Smooth muscle cell (in vitro differentiated cells): ENCODE measurements at regions not wholly inside any gene's neighbourhood (a gene's known extent, or its start where the extent isn't known, plus 50 kb on each side); places are given as distances from the start of the nearest gene placed in this dataset.

Experiments
- DNase-seq: peaks from one replicate; lab custom pipeline; 2025; ENCODE audit not compliant: unreplicated experiment; lab: John Stamatoyannopoulos, UW
- H2AFZ ChIP-seq: fragments of 200-600 bp; sonication (generic); 2 replicates; pipeline ENCODE4 v1.6.0; 2016; ENCODE audit warnings: antibody characterized with exemption, low read depth, mild to moderate bottlenecking
- H3F3A ChIP-seq: fragments of 200-600 bp; sonication (generic); 2 replicates; pipeline ENCODE4 v1.6.0; 2017; ENCODE audit warnings: antibody characterized with exemption, low read depth
- H3K27ac ChIP-seq: fragments of 200-600 bp; sonication (generic); 2 replicates; pipeline ENCODE4 v1.5.1; 2016; ENCODE audit warnings: low read depth, mild to moderate bottlenecking
- H3K27me3 ChIP-seq: fragments of 200-600 bp; sonication (generic); 2 replicates; pipeline ENCODE4 v1.6.1; 2016; ENCODE audit warnings: low read depth, mild to moderate bottlenecking
- H3K36me3 ChIP-seq: fragments of 200-600 bp; sonication (generic); 2 replicates; pipeline ENCODE4 v1.5.1; 2016; ENCODE audit warnings: low read depth
- H3K4me1 ChIP-seq: fragments of 200-600 bp; sonication (generic); 2 replicates; pipeline ENCODE4 v1.5.1; 2016; ENCODE audit warnings: low read depth
- H3K4me2 ChIP-seq: fragments of 200-600 bp; sonication (generic); 2 replicates; pipeline ENCODE4 v1.6.0; 2016; ENCODE audit warnings: mild to moderate bottlenecking
- H3K4me3 ChIP-seq: fragments of 200-600 bp; sonication (generic); 2 replicates; pipeline ENCODE4 v1.5.1; 2016; ENCODE audit warnings: mild to moderate bottlenecking
- H3K79me2 ChIP-seq: fragments of 200-600 bp; sonication (generic); 2 replicates; pipeline ENCODE4 v1.6.0; 2016; ENCODE audit warnings: low read depth, mild to moderate bottlenecking
- H3K9ac ChIP-seq: fragments of 200-600 bp; sonication (generic); 2 replicates; pipeline ENCODE4 v1.6.0; 2016; ENCODE audit warnings: low read depth
- H3K9me3 ChIP-seq: fragments of 200-600 bp; sonication (generic); replicated peaks from 2 replicates; pipeline ENCODE4 v1.5.1; 2016; ENCODE audit warnings: low read depth
- H4K20me1 ChIP-seq: fragments of 200-600 bp; sonication (generic); 2 replicates; pipeline ENCODE4 v1.6.0; 2016; ENCODE audit warnings: low read depth
- CTCF ChIP-seq: fragments of 200-600 bp; sonication (generic); IDR thresholded peaks from 2 replicates; pipeline ENCODE4 v1.5.1; 2017; ENCODE audit warnings: borderline replicate concordance, mild to moderate bottlenecking, antibody characterized with exemption; ENCODE audit not compliant: insufficient read depth, poor library complexity, severe bottlenecking
- WGBS: methylation state at CpG from one replicate; pipeline ENCODE4 v1.1.7; 2016; ENCODE audit warnings: low lambda C conversion rate; 5-methylcytosine and 5-hydroxymethylcytosine counted together

- Histone ChIP-seq H3K27ac (no peak overlapping the region), H3K36me3 (no peaks in the 10 kb centered on the region), H3F3A (no peaks in the 10 kb centered on the region), H3K27me3 (peaks cover 35% of the 10 kb centered on the region), H4K20me1 (no peaks in the 10 kb centered on the region), H2AFZ (no peak overlapping the region), H3K79me2 (no peaks in the 10 kb centered on the region), H3K9me3 (no peaks in the 10 kb centered on the region), H3K4me3 (no peak overlapping the region), H3K4me1 (peaks cover 16% of the 10 kb centered on the region), H3K9ac (no peak overlapping the region), H3K4me2 (no peak overlapping the region)
- no peak for DNase-seq
- 63% methylated on average over 7 of the region's 7 CpGs for WGBS
- TF ChIP-seq CTCF = no peak
These were observed 70.4 kb upstream of the KCNG1 start for GRCh38 chr20:51093240-51093763.

GRCh38 chr20:51092338-51092737 lies 69.4 kb upstream of the KCNG1 start:
- H3K79me2 ChIP-seq = no peaks in the 10 kb centered on the region
- H3K9ac ChIP-seq = no peak overlapping the region
- no peaks in the 10 kb centered on the region for H3K36me3 ChIP-seq
- 3% methylated on average over 4 of the region's 4 CpGs for WGBS
- H3K27me3 ChIP-seq = peaks cover 35% of the 10 kb centered on the region
- no peak for DNase-seq
- TF ChIP-seq CTCF = no peak
- H3K9me3 ChIP-seq = no peaks in the 10 kb centered on the region
- H2AFZ ChIP-seq = no peak overlapping the region
- H4K20me1 ChIP-seq = no peaks in the 10 kb centered on the region
- H3K4me2 ChIP-seq = peak overlapping the region; percentile 73
- no peak overlapping the region for H3K27ac ChIP-seq
- no peak overlapping the region for H3K4me3 ChIP-seq
- H3F3A ChIP-seq = no peaks in the 10 kb centered on the region
- peaks cover 16% of the 10 kb centered on the region for H3K4me1 ChIP-seq

- H3K27me3 ChIP-seq = peaks cover 35% of the 10 kb centered on the region
- no peak overlapping the region for H2AFZ ChIP-seq
- no peaks in the 10 kb centered on the region for H3K9me3 ChIP-seq
- no peak overlapping the region for H3K9ac ChIP-seq
- no peak for DNase-seq
- H3K4me3 ChIP-seq = no peak overlapping the region
- WGBS = 31% methylated on average over 12 of the region's 12 CpGs
- H3K36me3 ChIP-seq = no peaks in the 10 kb centered on the region
- TF ChIP-seq CTCF = no peak
- no peaks in the 10 kb centered on the region for H3F3A ChIP-seq
- H3K4me1 ChIP-seq = peaks cover 24% of the 10 kb centered on the region
- H3K4me2 ChIP-seq = peak overlapping the region; percentile 73
- no peaks in the 10 kb centered on the region for H3K79me2 ChIP-seq
- H3K27ac ChIP-seq = no peak overlapping the region
- H4K20me1 ChIP-seq = no peaks in the 10 kb centered on the region
These were observed 68.7 kb upstream of the KCNG1 start for GRCh38 chr20:51091406-51092195.

- H3K9ac ChIP-seq = no peak overlapping the region
- H3K27me3 ChIP-seq = peaks cover 38% of the 10 kb centered on the region
- DNase-seq = no peak
- 93% methylated on average over 1 of the region's 1 CpG for WGBS
- no peaks in the 10 kb centered on the region for H3K9me3 ChIP-seq
- no peaks in the 10 kb centered on the region for H3K79me2 ChIP-seq
- no peak overlapping the region for H3K4me3 ChIP-seq
- H3K4me1 ChIP-seq = peaks cover 24% of the 10 kb centered on the region
- H2AFZ ChIP-seq = no peak overlapping the region
- no peaks in the 10 kb centered on the region for H4K20me1 ChIP-seq
- H3K27ac ChIP-seq = no peak overlapping the region
- H3F3A ChIP-seq = no peaks in the 10 kb centered on the region
- TF ChIP-seq CTCF = no peak
- no peak overlapping the region for H3K4me2 ChIP-seq
- H3K36me3 ChIP-seq = no peaks in the 10 kb centered on the region
These were observed 66.9 kb upstream of the KCNG1 start for GRCh38 chr20:51089840-51090239.
